OCI-LY3 (cell line): ENCODE measurements at regions not wholly inside any gene's neighbourhood (a gene's known extent, or its start where the extent isn't known, plus 50 kb on each side); places are given as distances from the start of the nearest gene placed in this dataset.
A peak's percentile ranks its signal among the peaks of the same experiment; 100 is the strongest.

Source experiments
- H2AFZ ChIP-seq: fragments of 200-600, 300-600 bp; shearing (Covaris generic); 2 replicates; pipeline ENCODE4 v1.6.0; 2014; ENCODE audit warnings: antibody characterized with exemption, low read depth, low read length
- H3K27ac ChIP-seq: fragments of 200-600, 300-600 bp; sonication (generic); 2 replicates; pipeline ENCODE4 v1.5.1; 2014; ENCODE audit warnings: mild to moderate bottlenecking, low read length, moderate library complexity, mixed read lengths
- H3K27me3 ChIP-seq: fragments of 200-600, 300-600 bp; sonication (generic); 2 replicates; pipeline ENCODE4 v1.6.1; 2014; ENCODE audit warnings: low read depth, low read length, mixed read lengths
- H3K36me3 ChIP-seq: fragments of 200-600, 300-600 bp; sonication (generic); replicated peaks from 2 replicates; pipeline ENCODE3; 2014; ENCODE audit warnings: low read depth, low read length, mixed read lengths
- H3K4me1 ChIP-seq: fragments of 300-600, 200-600 bp; sonication (generic); 2 replicates; pipeline ENCODE4 v1.6.1; 2014; ENCODE audit warnings: low read length, mixed read lengths
- H3K4me2 ChIP-seq: fragments of 200-600, 300-600 bp; sonication (generic); 2 replicates; pipeline ENCODE4 v1.6.1; 2014; ENCODE audit warnings: low read length, mixed read lengths
- H3K4me3 ChIP-seq: fragments of 300-600, 200-600 bp; sonication (generic); 2 replicates; pipeline ENCODE4 v1.5.1; 2014; ENCODE audit warnings: antibody characterized with exemption, mild to moderate bottlenecking, low read length, moderate library complexity
- H3K79me2 ChIP-seq: fragments of 300-600, 200-600 bp; shearing (Covaris generic); 2 replicates; pipeline ENCODE4 v1.6.1; 2014; ENCODE audit warnings: mild to moderate bottlenecking, low read length, mixed read lengths
- H3K9ac ChIP-seq: fragments of 300-600, 200-600 bp; shearing (Covaris generic); 2 replicates; pipeline ENCODE4 v1.6.0; 2014; ENCODE audit warnings: mild to moderate bottlenecking, low read length, moderate library complexity
- H3K9me3 ChIP-seq: fragments of 200-600, 300-600 bp; shearing (Covaris generic); 2 replicates; pipeline ENCODE4 v1.6.1; 2014; ENCODE audit warnings: low read length, mixed read lengths; ENCODE audit not compliant: insufficient read depth
- H4K20me1 ChIP-seq: fragments of 200-600, 300-600 bp; sonication (generic); 2 replicates; pipeline ENCODE4 v1.6.1; 2016; ENCODE audit warnings: low read length, mixed read lengths; ENCODE audit not compliant: insufficient read depth
- CTCF ChIP-seq: fragments of 200-600, 300-600 bp; sonication (generic); IDR thresholded peaks from 2 replicates; pipeline ENCODE4 v1.5.1; 2014; ENCODE audit warnings: antibody characterized with exemption, low read length, low read depth
- EZH2phosphoT487 ChIP-seq: fragments of 200-600 bp; shearing (Covaris generic); IDR thresholded peaks from 2 replicates; pipeline ENCODE4 v1.6.1; 2018; ENCODE audit warnings: antibody characterized with exemption, mixed run types, low read depth

GRCh38 chr10:4127518-4128315 lies 342.7 kb upstream of the KLF6 start:
- no peaks in the 10 kb centered on the region for H4K20me1 ChIP-seq
- peak overlapping the region; percentile 74 for H3K27ac ChIP-seq
- H3K36me3 ChIP-seq, result peaks cover 9% of the 10 kb centered on the region
- H3K4me3 ChIP-seq, result no peak overlapping the region
- H3K4me1 ChIP-seq, result peaks cover 53% of the 10 kb centered on the region
- H3K9ac ChIP-seq, result 0 out of 2 replicates have a peak overlapping the region, but pooled peaks have one; percentile 24
- H3K79me2 ChIP-seq, result no peaks in the 10 kb centered on the region
- TF ChIP-seq CTCF (no peak), EZH2phosphoT487 (peak; percentile 41; the same call in 1 of the 2 replicates)
- peaks cover 7% of the 10 kb centered on the region; the same call in 1 of the 2 replicates for H3K27me3 ChIP-seq
- H3K9me3 ChIP-seq, result peaks cover 18% of the 10 kb centered on the region; the same call in 1 of the 2 replicates
- H2AFZ ChIP-seq, result no peak overlapping the region
- peak overlapping the region; percentile 58 for H3K4me2 ChIP-seq

GRCh38 chr10:4125776-4126175 lies 340.8 kb upstream of the KLF6 start:
- Histone ChIP-seq H3K27ac (no peak overlapping the region), H3K27me3 (peaks cover 11% of the 10 kb centered on the region; the same call in 1 of the 2 replicates), H3K9me3 (peaks cover 18% of the 10 kb centered on the region; the same call in 1 of the 2 replicates), H3K9ac (no peak overlapping the region), H2AFZ (no peak overlapping the region), H3K4me1 (peaks cover 53% of the 10 kb centered on the region), H4K20me1 (no peaks in the 10 kb centered on the region), H3K4me2 (no peak overlapping the region), H3K79me2 (no peaks in the 10 kb centered on the region), H3K36me3 (peaks cover 9% of the 10 kb centered on the region), H3K4me3 (no peak overlapping the region)
- TF ChIP-seq CTCF (no peak), EZH2phosphoT487 (no peak)

- no peaks in the 10 kb centered on the region for H3K79me2 ChIP-seq
- peak overlapping the region; percentile 64 for H3K4me3 ChIP-seq
- H3K27me3 ChIP-seq, result peaks cover 4% of the 10 kb centered on the region; the same call in 1 of the 2 replicates
- no peak overlapping the region for H2AFZ ChIP-seq
- peak overlapping the region; percentile 29 for H3K9ac ChIP-seq
- peaks cover 9% of the 10 kb centered on the region for H3K36me3 ChIP-seq
- peak overlapping the region; percentile 12; the same call in 1 of the 2 replicates for H3K27ac ChIP-seq
- peaks cover 21% of the 10 kb centered on the region for H3K4me1 ChIP-seq
- H4K20me1 ChIP-seq, result no peaks in the 10 kb centered on the region
- H3K4me2 ChIP-seq, result peak overlapping the region; percentile 77
- H3K9me3 ChIP-seq, result peaks cover 15% of the 10 kb centered on the region; the same call in 1 of the 2 replicates
- TF ChIP-seq CTCF, result no peak
- TF ChIP-seq EZH2phosphoT487, result no peak
Observed at GRCh38 chr10:4121502-4122380, 336.7 kb upstream of the KLF6 start.
